A673 (cell line): ENCODE measurements at regions not wholly inside any gene's neighbourhood (a gene's known extent, or its start where the extent isn't known, plus 50 kb on each side); places are given as distances from the start of the nearest gene placed in this dataset.

Source experiments
- BruUV-seq: library from RNA; stranded (reverse); fragments of 400-500 nt; replicated peaks from 2 replicates; lab custom pipeline; 2021; lab: Mats Ljungman, UMichigan
- CTCF ChIA-PET: fragments of 300-600 bp; sonication (Branson Sonifier 250); formaldehyde crosslinking; loops from one replicate; lab custom pipeline; 2022; ENCODE audit warnings: antibody characterized with exemption; lab: Charles Lee
- POLR2A ChIA-PET: fragments of 300-600 bp; sonication (Branson Sonifier 250); formaldehyde crosslinking; loops from one replicate; lab custom pipeline; 2022; ENCODE audit warnings: antibody characterized with exemption; ENCODE audit not compliant: low non-redundant PET; lab: Charles Lee
- DNase-seq: peaks from one replicate; pipeline ENCODE4 v3.0.0-alpha.2; 2015; ENCODE audit warnings: low spot score
- H3K27ac ChIP-seq: fragments of 200-600 bp; sonication (generic); 2 replicates; pipeline ENCODE4 v1.5.1; 2016; ENCODE audit warnings: mixed run types, low read depth, mild to moderate bottlenecking, mixed read lengths, antibody characterized with exemption, low read length; ENCODE audit not compliant: poor library complexity, severe bottlenecking
- H3K27me3 ChIP-seq: fragments of 200-600 bp; sonication (generic); replicated peaks from 2 replicates; pipeline ENCODE4 v1.6.1; 2017; ENCODE audit warnings: mixed run types, low read depth, mild to moderate bottlenecking, mixed read lengths, antibody characterized with exemption, low read length; ENCODE audit not compliant: insufficient read depth, poor library complexity
- H3K36me3 ChIP-seq: fragments of 200-600 bp; sonication (generic); 2 replicates; pipeline ENCODE4 v1.6.1; 2016; ENCODE audit warnings: mixed run types, mild to moderate bottlenecking, mixed read lengths, antibody characterized with exemption, low read length; ENCODE audit not compliant: insufficient read depth, poor library complexity, severe bottlenecking
- H3K4me1 ChIP-seq: fragments of 200-600 bp; sonication (generic); 2 replicates; pipeline ENCODE4 v1.6.1; 2017; ENCODE audit warnings: mixed run types, mild to moderate bottlenecking, mixed read lengths, antibody characterized with exemption, low read length; ENCODE audit not compliant: insufficient read depth, poor library complexity, severe bottlenecking
- H3K4me3 ChIP-seq: fragments of 200-600 bp; sonication (generic); 2 replicates; pipeline ENCODE4 v1.5.1; 2016; ENCODE audit warnings: low read depth, mixed run types, mild to moderate bottlenecking, mixed read lengths, low read length; ENCODE audit not compliant: poor library complexity, severe bottlenecking
- H3K9me3 ChIP-seq: fragments of 200-600 bp; sonication (generic); 2 replicates; pipeline ENCODE4 v1.6.1; 2016; ENCODE audit warnings: mixed run types, low read depth, mild to moderate bottlenecking, mixed read lengths, antibody characterized with exemption, low read length; ENCODE audit not compliant: poor library complexity, severe bottlenecking
- EZH2 ChIP-seq: fragments of 200-600 bp; sonication (generic); IDR thresholded peaks from 2 replicates; pipeline ENCODE4 v1.6.1; 2017; ENCODE audit warnings: borderline replicate concordance, low read depth, mild to moderate bottlenecking, mixed read lengths, antibody characterized with exemption, low read length; ENCODE audit not compliant: poor library complexity, severe bottlenecking
- intact Hi-C: fragments of 100-400 bp; cut with micrococcal nuclease; formaldehyde crosslinking; loops from one replicate; pipeline ENCODE4 v1.10.0; 2022; ENCODE audit not compliant: unreplicated experiment
- TF ChIP-seq, protein P1 (sequence below): fragments of 300-800, 200-600 bp; sonication (generic); conservative IDR thresholded peaks from 2 replicates; pipeline ENCODE4 v1.5.1; 2017; ENCODE audit warnings: low read depth, mild to moderate bottlenecking, antibody characterized with exemption, low read length, moderate library complexity, mixed read lengths

DNA sequence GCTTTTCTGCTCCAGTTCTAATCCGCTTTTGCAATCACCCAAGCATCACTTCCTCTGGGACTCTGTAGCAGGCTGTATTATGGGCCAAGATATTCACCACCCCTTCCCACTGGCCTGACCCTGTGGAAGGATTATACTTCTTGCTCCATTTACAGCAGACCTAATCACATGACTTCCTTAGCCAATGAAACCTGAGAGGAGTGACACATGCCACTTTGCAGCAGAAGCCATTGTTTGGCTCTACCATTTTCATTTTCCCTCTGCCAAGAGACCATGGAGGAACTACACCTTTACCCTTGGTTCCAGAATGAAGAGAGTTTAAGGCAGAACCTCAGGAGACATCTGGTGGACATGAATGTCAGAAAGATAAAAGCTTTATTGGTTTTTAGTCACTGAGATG is 134.9 kb upstream of the HSD17B12 start:
- TF ChIP-seq EZH2, result no peak
- TF ChIP-seq, protein P1, sequence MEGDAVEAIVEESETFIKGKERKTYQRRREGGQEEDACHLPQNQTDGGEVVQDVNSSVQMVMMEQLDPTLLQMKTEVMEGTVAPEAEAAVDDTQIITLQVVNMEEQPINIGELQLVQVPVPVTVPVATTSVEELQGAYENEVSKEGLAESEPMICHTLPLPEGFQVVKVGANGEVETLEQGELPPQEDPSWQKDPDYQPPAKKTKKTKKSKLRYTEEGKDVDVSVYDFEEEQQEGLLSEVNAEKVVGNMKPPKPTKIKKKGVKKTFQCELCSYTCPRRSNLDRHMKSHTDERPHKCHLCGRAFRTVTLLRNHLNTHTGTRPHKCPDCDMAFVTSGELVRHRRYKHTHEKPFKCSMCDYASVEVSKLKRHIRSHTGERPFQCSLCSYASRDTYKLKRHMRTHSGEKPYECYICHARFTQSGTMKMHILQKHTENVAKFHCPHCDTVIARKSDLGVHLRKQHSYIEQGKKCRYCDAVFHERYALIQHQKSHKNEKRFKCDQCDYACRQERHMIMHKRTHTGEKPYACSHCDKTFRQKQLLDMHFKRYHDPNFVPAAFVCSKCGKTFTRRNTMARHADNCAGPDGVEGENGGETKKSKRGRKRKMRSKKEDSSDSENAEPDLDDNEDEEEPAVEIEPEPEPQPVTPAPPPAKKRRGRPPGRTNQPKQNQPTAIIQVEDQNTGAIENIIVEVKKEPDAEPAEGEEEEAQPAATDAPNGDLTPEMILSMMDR, result no peak

DNA sequence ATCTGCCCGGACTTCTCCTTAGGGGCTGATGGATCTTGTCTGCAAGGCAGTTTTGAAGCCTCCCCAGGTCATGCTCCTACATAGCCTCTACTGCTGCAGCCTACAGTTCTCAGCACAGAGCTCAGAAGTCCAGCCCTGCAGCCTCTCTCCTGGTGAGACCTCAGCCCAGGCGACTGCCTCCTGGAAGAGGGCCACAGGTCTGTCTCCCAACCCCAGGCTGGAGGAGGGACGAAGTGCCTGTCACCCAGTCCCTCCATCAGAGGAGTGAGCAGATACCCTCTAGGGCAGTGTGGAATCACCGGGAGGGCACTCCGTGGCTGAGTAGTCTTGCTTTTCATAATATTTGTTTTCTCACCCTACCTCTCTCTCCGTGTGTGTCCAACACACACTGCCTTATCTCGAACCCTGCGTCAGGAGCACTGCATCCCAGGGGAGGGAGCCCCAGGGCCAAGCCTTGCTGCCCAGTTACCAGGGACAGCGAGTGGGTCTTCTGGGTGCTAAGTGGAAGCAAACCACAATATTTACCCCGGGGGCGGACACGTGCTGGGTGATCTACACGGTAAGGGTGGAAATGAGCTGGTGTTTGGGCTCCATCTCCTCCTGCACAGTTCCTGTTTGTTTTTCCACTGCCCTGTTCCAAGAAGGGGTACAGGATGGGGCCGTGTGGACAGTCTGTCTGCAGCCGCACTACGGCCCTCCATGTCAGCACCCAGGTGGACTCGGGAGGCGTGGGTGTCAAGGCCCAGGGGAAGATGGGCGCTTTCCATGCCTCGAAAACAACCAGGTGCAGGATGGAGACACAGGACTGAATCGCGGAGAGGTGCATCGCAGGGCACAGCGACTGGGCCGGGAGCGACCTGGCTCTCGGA is 133.7 kb upstream of the HSD17B12 start:
- ChIA-PET CTCF (no interaction called here), POLR2A (no interaction called here)
- no peak overlapping the region for H3K27ac ChIP-seq
- H3K36me3 ChIP-seq, result no peaks in the 10 kb centered on the region
- no peak overlapping the region for H3K4me3 ChIP-seq
- H3K9me3 ChIP-seq, result no peaks in the 10 kb centered on the region
- no peak for DNase-seq
- peak; percentile 38 for TF ChIP-seq EZH2
- TF ChIP-seq, protein P1, result no peak
- H3K27me3 ChIP-seq, result peaks cover 23% of the 10 kb centered on the region
- BruUV-seq, result no TSS peak
- H3K4me1 ChIP-seq, result no peaks in the 10 kb centered on the region
- intact Hi-C loops, result no loop called here

More for the DNA sequence above, 134.9 kb upstream of the HSD17B12 start:
- intact Hi-C loops, result no loop called here
- DNase-seq, result peak; percentile 50
- ChIA-PET POLR2A (no interaction called here), CTCF (no interaction called here)
- Histone ChIP-seq H3K27me3 (peaks cover 23% of the 10 kb centered on the region), H3K27ac (no peak overlapping the region), H3K4me1 (no peaks in the 10 kb centered on the region), H3K9me3 (no peaks in the 10 kb centered on the region), H3K4me3 (no peak overlapping the region), H3K36me3 (no peaks in the 10 kb centered on the region)
- no TSS peak for BruUV-seq

DNA sequence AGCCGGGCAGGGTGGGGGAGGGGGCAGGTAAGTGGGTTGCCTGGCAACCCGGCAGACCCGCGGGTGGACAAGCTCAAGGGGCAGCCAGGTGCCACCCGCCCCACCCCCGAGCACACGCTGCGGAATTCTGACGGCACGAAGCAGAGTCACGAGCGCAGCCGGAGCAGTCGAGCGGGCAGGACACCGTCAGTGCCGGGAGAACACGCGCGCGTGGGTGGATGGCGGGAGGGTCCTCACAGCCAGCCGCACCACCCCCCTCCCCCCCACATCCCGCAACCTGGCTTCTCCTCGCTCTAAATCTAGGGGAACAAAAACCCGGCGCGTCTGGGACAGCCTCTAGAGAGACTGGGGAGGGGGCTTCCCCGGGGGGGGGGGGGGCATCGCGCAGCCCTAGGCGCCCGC is 133.1 kb upstream of the HSD17B12 start:
- no peak overlapping the region for H3K27ac ChIP-seq
- POLR2A ChIA-PET, result interaction anchor here (0.6 kb wide), 2 partner anchors 44 to 283 kb away, joined by 3 to 5 read pairs; no protein-coding TSS in a partner anchor
- CTCF ChIA-PET, result no interaction called here
- TF ChIP-seq, protein P1, result no peak
- TF ChIP-seq EZH2, result no peak
- no peaks in the 10 kb centered on the region for H3K4me1 ChIP-seq
- H3K4me3 ChIP-seq, result peak overlapping the region; percentile 20
- H3K36me3 ChIP-seq, result no peaks in the 10 kb centered on the region
- no peaks in the 10 kb centered on the region for H3K9me3 ChIP-seq
- peaks cover 23% of the 10 kb centered on the region for H3K27me3 ChIP-seq
- no TSS peak for BruUV-seq
- intact Hi-C loops, result no loop called here
- DNase-seq, result no peak
